DMS53 treated with DMSO at 0.1 percent for 48 hours (cell line): ENCODE measurements at regions not wholly inside any gene's neighbourhood (a gene's known extent, or its start where the extent isn't known, plus 50 kb on each side); places are given as distances from the start of the nearest gene placed in this dataset.
"Not testable (repeated sequence)": the region's sequence is repeated elsewhere in the genome, so short reads cannot be mapped to it uniquely, and the experiment has no call there.

Source experiments
- DNase-seq: peaks from one replicate; lab custom pipeline; 2025; ENCODE audit not compliant: unreplicated experiment; lab: John Stamatoyannopoulos, UW

DNA sequence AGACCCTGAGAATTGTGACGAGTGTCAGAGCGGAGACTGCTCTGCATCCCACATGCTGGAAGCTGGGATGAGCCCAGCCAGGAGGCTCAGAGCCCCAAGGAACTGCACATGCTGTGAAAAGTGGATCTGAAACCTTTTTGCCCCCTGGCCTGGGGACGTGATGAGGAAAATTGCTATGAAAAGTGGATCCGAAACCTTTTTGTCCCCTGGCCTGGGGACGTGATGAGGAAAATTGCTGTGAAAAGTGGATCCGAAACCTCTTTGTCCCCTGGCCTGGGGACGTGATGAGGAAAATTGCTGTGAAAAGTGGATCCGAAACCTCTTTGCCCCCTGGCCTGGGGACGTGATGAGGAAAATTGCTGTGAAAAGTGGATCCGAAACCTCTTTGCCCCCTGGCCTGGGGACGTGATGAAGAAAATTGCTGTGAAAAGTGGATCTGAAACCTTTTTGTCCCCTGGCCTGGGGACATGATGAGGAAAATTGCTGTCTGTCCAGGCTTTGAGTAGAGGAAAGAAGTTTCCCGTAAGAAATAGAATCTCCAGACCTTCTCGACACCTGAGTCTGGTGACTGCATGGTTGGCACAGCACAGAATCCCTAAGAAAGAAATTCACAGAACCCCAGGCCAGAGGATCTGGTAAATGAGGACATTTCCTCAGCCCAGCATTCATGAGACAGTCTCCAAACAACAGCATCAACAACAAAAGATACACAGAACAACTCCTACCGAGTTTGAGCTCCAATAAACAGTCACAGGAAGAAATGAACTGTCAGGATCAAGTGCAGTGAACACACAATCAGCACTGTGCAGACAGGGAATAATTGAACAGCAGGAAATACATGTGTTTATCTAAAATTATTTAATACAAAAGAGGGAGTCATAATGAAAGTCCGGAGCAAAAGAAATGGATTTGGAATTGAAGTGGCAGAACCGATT, 188.8 kb downstream of the LAT start:
- DNase-seq: not testable (repeated sequence)

DNA sequence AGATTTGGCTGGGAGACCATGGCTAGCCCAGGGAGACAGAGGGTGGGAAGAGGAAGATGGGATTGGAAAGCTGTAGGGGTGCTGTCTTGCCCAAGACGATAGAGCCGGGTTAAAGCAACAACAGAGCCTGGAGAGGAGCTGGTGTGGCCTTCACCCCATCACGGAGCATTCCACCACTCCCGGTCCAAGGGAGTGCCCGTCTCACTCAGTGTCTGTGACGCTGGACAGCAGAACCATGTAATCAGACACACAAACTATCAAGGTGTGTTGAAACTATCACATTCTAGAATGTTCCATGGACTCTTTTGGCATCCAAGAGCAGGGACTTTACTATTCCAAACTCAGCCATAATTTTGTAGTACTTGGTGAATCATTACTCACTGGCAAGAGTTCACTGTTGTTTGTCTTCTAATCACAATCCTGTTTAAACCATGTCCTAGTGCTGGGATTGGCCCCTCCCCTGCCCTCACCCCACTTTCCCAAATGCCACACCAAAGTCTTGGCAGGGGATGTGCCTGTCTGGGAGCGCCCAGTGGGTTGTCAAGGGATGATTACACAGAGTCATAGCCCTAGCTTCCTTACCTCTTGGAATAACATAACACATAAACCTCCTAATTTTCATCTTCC, 187.4 kb downstream of the LAT start:
- not testable (repeated sequence) for DNase-seq

DNA sequence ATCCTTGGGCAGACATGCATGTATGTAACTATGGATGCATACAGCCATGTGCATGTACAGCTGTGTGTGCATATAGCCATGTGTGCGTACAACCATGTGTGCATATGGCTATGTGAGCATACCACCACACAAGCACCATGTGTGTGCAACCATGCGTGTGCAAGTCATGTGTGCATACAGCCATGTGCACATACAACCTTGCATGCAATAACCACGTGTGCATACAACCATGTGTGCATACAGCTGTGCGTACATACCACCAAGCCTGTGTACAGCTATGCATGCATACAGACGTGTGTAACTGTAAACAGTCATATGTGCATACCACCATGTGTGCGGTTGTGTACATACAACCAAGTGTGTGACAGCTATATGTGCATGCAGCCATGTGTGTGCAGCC, 186.4 kb downstream of the LAT start:
- DNase-seq: not testable (repeated sequence)

DNA sequence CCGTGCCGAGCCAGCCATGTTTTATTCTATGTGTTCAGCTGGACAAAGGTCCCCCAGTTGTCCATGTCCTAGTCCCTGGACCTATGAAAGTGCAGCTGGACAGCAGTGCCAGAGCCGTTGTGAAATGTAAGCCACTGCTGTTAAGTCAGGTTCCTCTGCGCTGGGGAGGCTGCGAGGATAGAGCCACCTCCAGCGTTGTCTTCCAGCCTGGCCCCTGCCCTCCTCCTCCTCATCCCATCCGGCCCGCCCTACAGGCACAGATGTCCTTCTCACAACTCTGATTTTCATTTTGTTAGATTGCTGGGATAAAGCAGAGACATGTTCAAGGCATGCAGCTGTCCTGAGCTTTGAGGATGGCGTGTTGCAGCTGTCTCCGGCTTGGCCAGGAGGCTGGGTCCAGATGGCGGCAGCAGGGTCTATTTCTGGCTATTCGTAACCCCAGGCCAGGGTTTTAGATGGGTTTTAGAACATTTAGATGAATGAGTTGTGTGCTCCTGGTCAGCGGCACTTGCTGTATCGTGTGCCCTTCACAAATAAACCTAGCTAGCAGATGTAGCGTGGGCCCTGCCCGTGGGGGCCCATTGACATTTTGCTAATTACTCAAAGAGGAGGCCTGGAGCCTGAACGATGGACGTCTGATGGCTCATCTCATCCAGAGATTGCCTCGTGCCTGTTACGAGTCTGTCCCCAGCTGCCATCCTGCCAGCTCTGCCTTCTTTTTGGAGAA, 185.7 kb downstream of the LAT start:
- not testable (repeated sequence) for DNase-seq

DNA sequence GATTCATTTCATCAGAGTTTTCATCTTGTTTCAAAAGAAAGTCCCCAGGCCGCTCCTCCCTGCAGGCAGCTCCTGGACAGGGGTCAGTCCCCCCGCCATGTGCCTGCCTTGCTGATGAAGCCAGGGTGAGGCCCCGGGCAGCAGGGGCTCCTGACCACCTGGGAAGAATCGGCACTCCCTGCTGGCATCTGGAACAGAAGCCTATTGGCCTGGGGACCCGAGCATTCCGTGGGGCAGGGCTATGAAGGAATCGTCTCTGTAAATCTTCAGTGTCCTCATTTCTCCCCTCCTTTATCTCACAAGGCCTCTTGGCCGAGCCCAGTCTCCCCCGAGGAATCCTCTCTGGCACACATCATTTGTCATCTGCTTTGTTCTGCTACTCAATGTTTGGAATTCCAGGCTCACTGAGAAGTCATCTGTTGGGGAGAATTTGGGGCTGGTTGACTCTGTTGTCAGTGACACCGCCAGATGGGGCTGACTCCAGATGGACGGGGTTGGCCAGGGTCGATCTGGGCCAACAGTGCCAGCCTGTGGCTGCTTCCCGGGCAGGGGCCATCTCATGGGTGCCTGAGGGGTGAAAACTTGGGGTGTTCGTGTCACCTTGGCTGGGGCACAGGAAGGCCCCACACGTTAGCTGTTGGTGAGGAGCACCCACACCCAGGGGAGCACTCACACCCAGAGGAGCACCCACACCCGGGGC, 184.6 kb downstream of the LAT start:
- not testable (repeated sequence) for DNase-seq

DNA sequence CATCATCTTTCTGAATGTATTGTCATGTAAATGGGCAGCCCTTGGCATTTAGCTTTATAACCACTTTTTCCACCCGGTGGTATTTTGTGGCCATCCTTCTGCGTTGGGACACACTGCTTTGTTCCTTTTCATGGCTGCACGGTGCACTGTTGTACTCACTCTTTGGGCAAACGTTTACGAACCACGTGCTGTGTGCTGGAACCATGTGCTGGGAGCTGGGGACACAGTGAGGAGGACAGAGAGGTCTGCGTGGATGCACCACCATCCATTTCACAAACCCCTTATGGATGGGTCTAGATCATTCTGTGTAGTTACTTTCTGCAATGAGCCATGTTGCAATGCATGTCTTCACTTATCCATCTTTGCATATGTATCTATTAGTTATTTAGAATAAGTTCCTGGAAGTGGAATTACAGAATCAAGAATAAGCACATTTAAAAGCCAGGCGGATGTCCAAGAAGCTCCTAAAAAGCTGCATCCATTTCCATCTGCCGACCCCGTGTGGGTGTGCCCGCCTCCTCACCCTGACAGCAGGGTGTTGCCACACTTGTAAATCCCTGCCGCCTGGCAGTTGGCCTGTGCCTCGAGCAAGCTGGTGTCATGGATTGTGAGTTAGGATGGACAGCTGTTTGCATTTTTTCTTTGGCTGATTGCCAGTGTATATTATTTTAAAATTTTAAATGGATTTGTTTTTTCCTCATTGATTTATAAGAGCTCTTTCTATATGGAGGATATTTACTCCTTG, 183.8 kb downstream of the LAT start:
- DNase-seq: not testable (repeated sequence)

DNA sequence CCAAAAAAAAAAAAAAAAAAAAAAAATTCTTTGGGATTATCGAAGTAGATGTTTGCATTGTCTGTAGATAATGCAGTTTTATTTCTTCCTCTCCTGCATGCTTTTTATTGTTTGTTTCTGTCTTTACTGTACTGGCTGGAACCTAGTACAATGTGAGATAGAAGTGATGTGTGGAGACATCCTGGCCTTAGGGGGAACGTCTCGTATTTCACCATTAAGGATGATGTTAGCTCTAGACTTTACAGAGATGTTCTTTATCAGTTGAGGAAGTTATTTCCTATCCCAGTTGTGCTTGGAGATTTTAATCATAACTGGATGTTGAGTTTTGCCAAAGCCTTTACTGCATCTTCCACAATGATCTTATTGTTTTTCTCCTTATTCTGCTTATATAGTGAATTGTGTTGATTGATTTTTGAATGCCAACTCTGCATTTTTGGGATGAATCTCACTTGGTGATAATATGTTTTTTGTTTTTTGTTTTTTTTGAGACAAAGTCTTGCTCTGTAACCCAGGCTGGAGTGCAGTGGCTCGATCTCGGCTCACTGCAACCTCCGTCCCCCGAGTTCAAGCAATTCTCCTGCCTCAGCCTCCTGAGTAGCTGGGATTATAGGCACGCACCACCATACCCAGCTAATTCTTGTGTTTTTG, 179.7 kb downstream of the LAT start:
- not testable (repeated sequence) for DNase-seq

DNA sequence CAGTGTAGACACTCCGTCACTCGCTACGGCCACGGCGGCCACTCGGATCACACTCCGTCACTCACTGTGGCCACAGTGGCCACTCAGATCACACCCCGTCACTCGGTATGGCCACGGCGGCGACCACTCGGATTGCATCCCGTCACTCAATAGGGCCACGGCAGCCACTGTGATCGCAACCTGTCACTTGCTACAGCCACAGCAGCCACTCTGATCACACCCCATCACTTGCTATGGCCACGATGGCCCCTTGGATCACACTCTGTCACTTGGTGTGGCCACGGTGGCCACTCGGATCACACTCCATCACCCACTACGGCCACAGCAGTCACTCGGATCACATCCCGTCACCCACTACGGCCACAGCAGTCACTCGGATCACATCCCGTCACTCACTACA, 175.3 kb downstream of the LAT start:
- DNase-seq: not testable (repeated sequence)

DNA sequence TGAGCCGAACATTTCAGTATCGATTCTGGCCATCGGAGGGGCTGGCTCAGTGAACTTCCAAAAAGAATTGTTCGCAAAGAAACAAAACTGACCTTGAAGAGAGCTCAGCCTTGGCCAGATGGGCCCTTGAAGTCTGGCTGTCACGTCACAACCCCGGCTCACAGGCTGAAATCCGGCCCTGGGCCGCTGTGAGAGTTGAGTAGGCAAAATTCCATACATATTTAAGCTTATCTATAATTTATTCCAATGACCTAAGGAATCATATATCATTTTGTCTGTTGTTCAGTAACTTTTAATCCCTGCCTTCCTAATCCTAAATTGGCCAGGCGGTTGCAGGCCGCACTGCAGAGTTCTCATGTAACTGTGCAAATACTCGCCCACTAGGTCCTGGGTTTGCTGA, 174.8 kb downstream of the LAT start:
- not testable (repeated sequence) for DNase-seq

DNA sequence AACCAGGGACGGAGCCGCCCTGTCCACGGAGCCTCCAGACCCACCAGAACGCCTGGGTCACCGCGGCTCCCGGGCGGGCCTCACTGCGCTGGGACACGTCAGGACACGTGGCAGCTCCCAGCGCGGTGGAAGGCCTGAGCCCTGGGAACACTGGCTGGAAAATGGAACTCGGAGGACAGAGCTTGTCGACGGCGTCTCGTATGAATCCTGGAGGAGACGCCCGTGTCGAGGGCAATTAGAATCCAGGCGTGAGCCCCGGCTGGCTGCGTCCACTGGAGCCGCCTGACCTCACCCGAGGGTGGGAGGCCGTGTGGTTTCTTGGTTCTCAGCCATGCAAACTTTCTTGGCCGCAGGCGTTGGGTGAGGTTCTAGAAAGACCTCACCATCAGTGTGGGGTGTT, 173.9 kb downstream of the LAT start:
- no peak for DNase-seq

DNA sequence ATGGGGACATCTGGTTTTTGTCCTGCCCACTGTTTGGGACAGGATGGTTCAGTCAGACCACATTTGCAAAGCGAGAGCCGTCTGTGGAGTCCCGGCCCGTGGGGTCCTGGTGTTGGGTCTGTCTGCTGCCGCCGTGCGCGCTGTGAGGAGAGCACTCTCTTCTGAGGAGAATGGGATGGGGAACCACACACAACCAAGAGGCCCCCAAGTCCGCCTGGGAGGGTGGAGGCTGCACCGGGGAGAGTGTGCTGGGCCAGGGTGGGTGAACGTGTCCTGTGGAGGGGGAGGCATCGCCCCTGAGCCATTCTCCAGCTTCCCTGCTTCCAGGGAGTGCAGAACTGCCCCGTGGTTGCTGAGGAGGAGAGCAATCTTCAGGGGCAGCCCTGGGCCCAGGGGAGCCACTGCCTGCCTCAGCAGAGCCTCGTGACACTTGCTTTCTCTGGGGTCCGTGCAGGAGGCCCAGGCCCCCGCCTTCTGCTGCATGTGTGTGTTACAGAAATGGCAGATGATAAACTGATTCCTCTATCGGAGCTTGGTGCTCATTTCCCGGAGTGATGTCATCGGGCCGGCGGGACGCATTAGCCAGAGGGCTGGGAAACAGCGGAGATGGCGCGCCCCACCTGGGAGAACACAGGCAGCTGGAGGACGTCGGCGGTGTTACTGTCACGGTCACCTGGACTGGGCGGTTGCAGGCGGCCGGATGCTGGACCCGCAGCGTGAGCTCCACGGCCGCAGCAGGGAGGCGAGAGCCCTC, 173.4 kb downstream of the LAT start:
- DNase-seq: not testable (repeated sequence)

DNA sequence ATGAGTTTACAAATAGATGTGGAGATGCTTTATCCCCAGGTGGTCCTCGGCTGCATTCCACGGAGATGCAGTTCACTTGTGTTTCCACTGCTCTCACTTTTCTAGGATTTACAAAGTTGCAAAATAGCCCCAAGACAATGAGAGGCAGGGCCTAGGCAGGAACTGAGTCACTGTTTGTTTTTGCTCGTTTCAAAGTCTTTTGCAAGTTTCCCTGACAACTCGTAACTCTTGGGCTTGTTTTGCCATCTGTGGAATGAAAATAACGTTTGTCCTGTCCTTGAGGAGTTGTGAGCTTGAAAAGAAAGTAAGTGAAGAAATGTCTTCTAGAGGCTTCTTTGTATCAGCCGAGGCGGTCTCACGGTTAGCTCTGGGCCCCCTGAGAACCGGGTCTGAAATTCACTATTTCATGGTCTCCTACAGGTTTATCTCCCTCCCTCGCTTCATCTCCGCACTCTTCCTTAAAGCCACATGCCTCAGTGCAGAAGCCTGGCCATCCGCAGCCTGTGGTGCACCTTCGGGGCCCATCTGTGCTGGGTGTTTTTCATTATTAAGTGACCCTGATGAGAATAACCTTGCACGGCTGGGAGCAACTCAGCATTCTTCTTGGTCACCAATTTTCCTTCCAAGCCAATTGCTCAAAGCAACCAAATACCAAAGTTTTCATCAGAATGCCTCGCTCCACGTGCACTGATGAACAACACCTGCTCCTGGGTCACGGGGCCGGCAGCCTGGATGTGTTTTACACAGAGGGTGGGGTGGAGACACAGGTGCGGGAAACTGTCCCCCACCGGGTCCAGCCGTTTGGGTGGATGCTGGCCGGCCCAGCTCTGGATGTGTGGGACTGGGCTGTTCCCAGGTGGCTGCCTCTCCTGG, 172.4 kb downstream of the LAT start:
- DNase-seq: not testable (repeated sequence)

DNA sequence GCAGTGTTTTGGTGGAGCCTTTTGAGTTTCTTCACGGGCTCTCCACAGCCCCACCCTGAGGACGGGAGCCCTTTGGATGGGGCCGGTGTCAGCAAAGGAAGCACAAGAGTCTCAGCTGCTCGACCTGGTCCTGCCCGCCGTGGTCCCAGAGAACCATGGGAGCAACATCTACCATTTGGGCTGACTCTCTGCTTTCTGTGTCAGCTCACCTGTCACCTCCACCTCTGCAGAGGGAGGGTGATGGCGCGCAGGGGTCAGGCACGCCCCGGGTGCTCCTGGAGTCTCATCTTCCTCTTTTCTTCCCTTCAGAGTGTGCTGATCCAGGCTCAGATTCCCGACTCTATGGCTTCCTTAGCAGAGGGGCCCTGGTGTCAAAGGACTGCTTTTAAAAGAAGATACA, 171.7 kb downstream of the LAT start:
- no peak for DNase-seq

DNA sequence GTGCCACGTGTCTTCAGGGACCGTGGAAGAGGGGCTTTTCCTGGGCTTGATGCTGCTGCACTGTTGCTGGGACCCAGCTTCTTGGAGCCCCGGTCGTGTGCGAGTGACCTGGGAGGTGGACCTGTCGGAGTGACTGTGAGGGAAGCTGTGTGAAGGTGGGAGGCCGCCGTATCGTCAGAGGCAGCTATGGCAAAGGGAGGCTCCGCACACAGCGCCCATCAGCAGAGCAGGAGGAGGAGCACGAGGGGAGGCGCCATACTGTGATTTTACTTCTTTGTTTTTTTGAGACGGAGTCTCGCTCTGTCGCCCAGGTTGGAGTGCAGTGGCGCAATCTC, 171.0 kb downstream of the LAT start:
- DNase-seq: not testable (repeated sequence)

DNA sequence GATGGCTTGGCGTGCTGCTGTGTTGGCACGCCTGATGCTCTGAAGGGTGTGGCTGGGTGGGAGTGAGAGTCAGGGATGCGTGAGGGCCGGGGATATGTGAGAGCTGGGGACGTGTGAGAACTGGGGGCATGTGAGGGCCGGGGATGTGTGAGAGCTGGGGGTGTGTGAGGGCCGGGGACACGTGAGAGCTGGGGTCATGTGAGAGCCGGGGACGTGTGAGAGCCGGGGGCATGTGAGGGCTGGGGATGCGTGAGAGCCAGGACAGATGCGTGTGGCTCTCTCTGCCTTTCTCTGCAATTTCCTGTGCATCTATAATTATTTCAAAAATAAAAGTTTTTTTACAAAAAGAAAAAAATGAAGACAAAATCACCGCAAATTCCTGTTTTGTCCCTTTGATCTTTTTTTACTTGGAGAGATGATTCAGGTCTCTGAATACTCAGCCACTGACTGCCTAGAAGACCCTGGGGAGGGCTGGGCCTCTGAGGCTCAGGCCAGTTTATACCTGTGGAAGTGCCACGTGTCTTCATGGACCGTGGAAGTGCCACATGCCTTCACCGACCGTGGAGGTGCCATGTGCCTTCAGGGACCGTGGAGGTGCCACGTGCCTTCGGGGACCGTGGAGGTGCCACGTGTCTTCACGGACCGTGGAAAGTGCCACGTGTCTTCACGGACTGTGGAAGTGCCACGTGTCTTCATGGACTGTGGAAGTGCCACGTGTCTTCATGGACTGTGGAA, 170.4 kb downstream of the LAT start:
- not testable (repeated sequence) for DNase-seq

DNA sequence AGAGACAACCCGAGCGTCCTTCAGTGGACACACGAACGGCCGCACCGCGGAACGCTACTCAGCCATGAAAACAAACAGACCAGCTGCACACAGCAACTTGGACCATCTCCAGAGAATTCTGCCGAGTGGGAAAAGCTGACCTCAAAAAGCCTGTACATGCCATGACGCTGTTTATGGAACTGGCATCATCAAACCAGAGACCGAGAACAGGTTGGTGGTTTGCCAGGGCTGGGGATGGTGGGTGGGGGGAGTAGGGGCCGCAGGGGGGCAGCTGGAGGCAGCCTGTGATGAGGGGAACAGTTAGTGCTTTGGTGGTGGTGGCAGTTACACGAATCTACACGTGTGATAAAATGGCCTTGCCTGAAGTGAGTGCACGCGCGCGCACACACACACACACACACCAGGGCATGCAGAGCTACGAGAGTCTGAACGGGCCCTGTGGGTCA, 169.8 kb downstream of the LAT start:
- DNase-seq: no peak

DNA sequence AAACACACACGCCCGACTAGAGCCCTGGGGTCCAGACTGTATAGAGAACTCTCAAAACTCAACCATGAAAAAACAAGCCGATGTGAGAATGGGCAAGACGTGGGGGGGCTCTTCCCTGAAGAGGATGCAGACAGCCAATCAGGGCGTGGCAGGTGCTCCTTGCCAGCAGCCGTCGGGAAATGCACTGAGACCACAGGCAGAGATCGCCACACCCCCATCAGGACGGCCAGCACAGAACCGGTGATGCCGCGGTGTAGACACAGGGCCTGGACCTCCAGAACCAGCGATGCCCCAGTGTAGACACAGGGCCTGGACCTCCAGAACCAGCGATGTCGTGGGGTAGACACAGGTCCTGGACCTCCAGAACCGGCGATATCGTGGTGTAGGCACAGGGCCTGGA, 169.2 kb downstream of the LAT start:
- DNase-seq: no peak

DNA sequence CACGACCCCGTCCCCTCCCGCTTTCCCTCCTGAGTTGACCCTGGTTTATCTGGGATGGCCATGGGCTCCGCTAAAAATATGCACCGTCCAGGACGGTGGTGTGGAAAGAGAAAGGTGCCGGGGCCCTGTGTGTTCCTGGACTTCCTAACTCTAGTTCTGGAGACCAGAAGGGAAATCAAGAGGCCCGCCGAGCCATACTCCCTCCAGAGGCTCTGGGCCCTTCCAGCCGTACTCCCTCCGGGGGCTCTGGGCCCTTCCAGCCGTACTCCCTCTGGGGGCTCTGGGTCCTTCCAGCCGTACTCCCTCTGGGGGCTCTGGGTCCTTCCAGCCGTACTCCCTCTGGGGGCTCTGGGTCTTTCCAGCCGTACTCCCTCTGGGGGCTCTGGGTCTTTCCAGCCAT, 168.5 kb downstream of the LAT start:
- DNase-seq: not testable (repeated sequence)
